Effector memory CD4-positive, alpha-beta T cell (primary cell): ENCODE measurements at regions not wholly inside any gene's neighbourhood (a gene's known extent, or its start where the extent isn't known, plus 50 kb on each side); places are given as distances from the start of the nearest gene placed in this dataset.
"Not testable (repeated sequence)": the region's sequence is repeated elsewhere in the genome, so short reads cannot be mapped to it uniquely, and the experiment has no call there.

Experiments used
- DNase-seq, 3 donors: peaks; one replicate each; pipeline ENCODE4 v3.0.0-alpha.2; 2020
- H3K27ac ChIP-seq: 2 replicates; pipeline ENCODE4 v1.7.0; 2013; ENCODE audit warnings: mild to moderate bottlenecking, low read length, moderate library complexity; ENCODE audit not compliant: insufficient read depth, poor library complexity, severe bottlenecking
- H3K27me3 ChIP-seq: replicated peaks from 2 replicates; pipeline ENCODE4 v1.7.0; 2013; ENCODE audit warnings: mild to moderate bottlenecking, low read length; ENCODE audit not compliant: insufficient read depth, control insufficient read depth, poor library complexity, severe bottlenecking
- H3K36me3 ChIP-seq: 2 replicates; pipeline ENCODE4 v1.7.0; 2013; ENCODE audit warnings: mild to moderate bottlenecking, low read length, moderate library complexity; ENCODE audit not compliant: control insufficient read depth, insufficient read depth
- H3K4me1 ChIP-seq: 2 replicates; pipeline ENCODE4 v1.7.0; 2013; ENCODE audit warnings: low read length, mild to moderate bottlenecking; ENCODE audit not compliant: control insufficient read depth, insufficient read depth, poor library complexity, severe bottlenecking
- H3K4me3 ChIP-seq: 2 replicates; pipeline ENCODE4 v1.7.0; 2013; ENCODE audit warnings: low read length, low read depth, mild to moderate bottlenecking; ENCODE audit not compliant: insufficient read depth, poor library complexity, severe bottlenecking
- H3K9me3 ChIP-seq: 2 replicates; pipeline ENCODE4 v1.7.0; 2013; ENCODE audit warnings: mild to moderate bottlenecking, low read length, moderate library complexity; ENCODE audit not compliant: control insufficient read depth

DNA sequence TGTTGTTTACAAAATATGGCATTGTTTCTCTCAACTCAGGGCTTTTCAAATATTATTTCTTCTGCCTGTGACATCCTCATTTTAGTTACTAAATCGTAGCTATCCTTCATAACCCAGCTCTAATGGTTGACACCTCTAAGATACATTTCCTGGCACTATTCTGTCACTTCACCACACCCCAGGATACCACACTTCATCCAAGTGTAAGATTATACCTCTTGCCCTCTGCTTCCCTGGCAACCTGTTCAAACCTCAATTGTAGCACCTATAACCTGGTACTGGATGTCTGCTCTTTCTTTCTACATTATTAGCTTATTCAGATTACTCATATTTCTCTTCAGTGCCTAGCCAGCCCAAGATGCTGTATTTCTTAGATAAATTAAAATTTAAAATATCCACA is 175.7 kb upstream of the SPIN4 start:
- no peaks in the 10 kb centered on the region for H3K27me3 ChIP-seq
- H3K4me3 ChIP-seq: no peak overlapping the region
- H3K9me3 ChIP-seq: no peaks in the 10 kb centered on the region
- no peaks in the 10 kb centered on the region for H3K36me3 ChIP-seq
- no peak for DNase-seq
- no peak overlapping the region for H3K27ac ChIP-seq
- no peaks in the 10 kb centered on the region for H3K4me1 ChIP-seq

- Histone ChIP-seq H3K4me1 (no peaks in the 10 kb centered on the region), H3K27me3 (no peaks in the 10 kb centered on the region), H3K36me3 (no peaks in the 10 kb centered on the region), H3K4me3 (no peak overlapping the region), H3K27ac (no peak overlapping the region), H3K9me3 (no peaks in the 10 kb centered on the region)
- DNase-seq: no peak
Observed at GRCh38 chrX:63525491-63525890, 174.4 kb upstream of the SPIN4 start.

DNA sequence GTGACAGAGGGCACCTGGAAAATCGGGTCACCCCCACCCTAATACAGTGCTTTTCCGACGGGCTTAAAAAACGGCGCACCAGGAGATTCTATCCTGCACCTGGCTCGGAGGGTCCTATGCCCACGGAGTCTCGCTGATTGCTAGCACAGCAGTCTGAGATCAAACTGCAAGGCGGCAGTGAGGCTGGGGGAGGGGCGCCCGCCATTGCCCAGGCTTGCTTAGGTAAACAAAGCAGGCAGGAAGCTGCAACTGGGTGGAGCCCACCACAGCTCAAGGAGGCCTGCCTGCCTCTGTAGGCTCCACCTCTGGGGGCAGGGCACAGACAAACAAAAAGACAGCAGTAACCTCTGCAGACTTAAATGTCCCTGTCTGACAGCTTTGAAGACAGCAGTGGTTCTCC is 168.2 kb upstream of the SPIN4 start:
- H3K4me1 ChIP-seq, H3K9me3 ChIP-seq, H3K36me3 ChIP-seq, DNase-seq, H3K4me3 ChIP-seq, H3K27me3 ChIP-seq, H3K27ac ChIP-seq: not testable (repeated sequence)

GRCh38 chrX:63514569-63515080 is 163.5 kb upstream of the SPIN4 start:
- Histone ChIP-seq H3K27ac (no peak overlapping the region), H3K4me3 (no peak overlapping the region), H3K36me3 (no peaks in the 10 kb centered on the region), H3K27me3 (no peaks in the 10 kb centered on the region), H3K9me3 (no peaks in the 10 kb centered on the region), H3K4me1 (no peaks in the 10 kb centered on the region)
- no peak for DNase-seq

GRCh38 chrX:63513825-63514568 is 162.9 kb upstream of the SPIN4 start:
- Histone ChIP-seq H3K4me1 (no peaks in the 10 kb centered on the region), H3K27me3 (no peaks in the 10 kb centered on the region), H3K9me3 (no peaks in the 10 kb centered on the region), H3K27ac (no peak overlapping the region), H3K4me3 (no peak overlapping the region), H3K36me3 (no peaks in the 10 kb centered on the region)
- DNase-seq: no peak

DNA sequence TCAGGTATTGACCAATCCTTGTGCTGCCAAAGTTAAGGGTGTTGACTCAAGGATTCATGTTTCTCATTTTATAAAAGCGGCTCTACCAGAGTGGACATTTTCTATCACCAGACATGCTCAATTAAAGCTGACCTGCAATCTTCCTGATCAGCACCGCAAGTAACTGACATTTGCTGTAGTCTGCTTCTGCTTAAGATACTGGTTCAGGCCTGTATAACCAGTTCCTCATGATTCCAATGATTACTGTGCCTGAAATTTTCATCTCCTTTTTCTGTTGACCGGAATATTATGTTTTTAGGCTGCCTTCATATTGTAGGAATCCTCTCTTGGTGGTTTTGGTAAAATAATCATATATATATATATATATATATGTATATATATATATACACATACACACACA is 160.2 kb upstream of the SPIN4 start:
- Histone ChIP-seq H3K27me3 (no peaks in the 10 kb centered on the region), H3K4me3 (no peak overlapping the region), H3K36me3 (no peaks in the 10 kb centered on the region), H3K27ac (no peak overlapping the region), H3K9me3 (no peaks in the 10 kb centered on the region), H3K4me1 (no peaks in the 10 kb centered on the region)
- DNase-seq: no peak

GRCh38 chrX:63508668-63509067 is 157.5 kb upstream of the SPIN4 start:
- no peaks in the 10 kb centered on the region for H3K27me3 ChIP-seq
- H3K36me3 ChIP-seq: no peaks in the 10 kb centered on the region

GRCh38 chrX:63506320-63506719 is 155.2 kb upstream of the SPIN4 start:
- DNase-seq: no peak
- H3K4me3 ChIP-seq: no peak overlapping the region
- H3K27me3 ChIP-seq: no peaks in the 10 kb centered on the region
- H3K36me3 ChIP-seq: no peaks in the 10 kb centered on the region
- H3K9me3 ChIP-seq: no peaks in the 10 kb centered on the region
- H3K4me1 ChIP-seq: no peaks in the 10 kb centered on the region
- no peak overlapping the region for H3K27ac ChIP-seq

More at GRCh38 chrX:63508668-63509067, 157.5 kb upstream of the SPIN4 start:
- no peak overlapping the region for H3K4me3 ChIP-seq
- no peaks in the 10 kb centered on the region for H3K4me1 ChIP-seq
- H3K27ac ChIP-seq: no peak overlapping the region
- no peaks in the 10 kb centered on the region for H3K9me3 ChIP-seq
- no peak for DNase-seq

GRCh38 chrX:63503541-63503940 is 152.4 kb upstream of the SPIN4 start:
- H3K4me1 ChIP-seq: no peaks in the 10 kb centered on the region
- no peak overlapping the region for H3K27ac ChIP-seq
- no peaks in the 10 kb centered on the region for H3K9me3 ChIP-seq
- H3K4me3 ChIP-seq: no peak overlapping the region
- no peaks in the 10 kb centered on the region for H3K27me3 ChIP-seq
- H3K36me3 ChIP-seq: no peaks in the 10 kb centered on the region
- DNase-seq: no peak

- Histone ChIP-seq H3K27me3 (no peaks in the 10 kb centered on the region), H3K9me3 (no peaks in the 10 kb centered on the region), H3K4me1 (no peaks in the 10 kb centered on the region), H3K27ac (no peak overlapping the region), H3K4me3 (no peak overlapping the region), H3K36me3 (no peaks in the 10 kb centered on the region)
- DNase-seq: no peak
Observed at GRCh38 chrX:63488546-63489373, 137.6 kb upstream of the SPIN4 start.
